ENCODE measurements at regions not wholly inside any gene's neighbourhood (a gene's known extent, or its start where the extent isn't known, plus 50 kb on each side); places are given as distances from the start of the nearest gene placed in this dataset.

- peaks cover 2 to 4% of the 10 kb centered on the region in 2 donors for H3K36me3 Mint-ChIP-seq
- H3K9me3 Mint-ChIP-seq: peaks cover 0 to 2% (median 0%) of the 10 kb centered on the region in 7 donors
- Histone ChIP-seq H3K4me1 (ENCODE audit: control insufficient read depth in 1 of 2, insufficient read depth in 2 of 2, low read length in 2 of 2) (peaks cover 20 to 23% of the 10 kb centered on the region in 2 donors), H2AFZ (ENCODE audit: insufficient read depth, low read depth, low read length, poor library complexity, severe bottlenecking) (no peak overlapping the region), H4K20me1 (ENCODE audit: insufficient read depth, low read length) (no peaks in the 10 kb centered on the region), H3K9me3 (replicated peaks in 1 of 2; ENCODE audit: control insufficient read depth in 1 of 2, insufficient read depth in 1 of 2, low read length in 2 of 2) (no peaks in the 10 kb centered on the region), H3K27me3 (ENCODE audit: control insufficient read depth in 2 of 2, insufficient read depth in 2 of 2, low read length in 2 of 2) (no peaks in the 10 kb centered on the region), H3K4me3 (replicated peaks in 1 of 3; ENCODE audit: low read depth in 2 of 3, low read length in 3 of 3) (no peak overlapping the region), H3K79me2 (ENCODE audit: insufficient read depth, low read length) (no peaks in the 10 kb centered on the region), H3K36me3 (replicated peaks in 1 of 2; ENCODE audit: control insufficient read depth in 1 of 2, insufficient read depth in 2 of 2, low read length in 2 of 2) (no peaks in the 10 kb centered on the region), H3K9ac (ENCODE audit: insufficient read depth, low read length, poor library complexity, severe bottlenecking) (no peak overlapping the region), H3K4me2 (replicated peaks; ENCODE audit: extremely low read depth, low read length, poor library complexity, severe bottlenecking) (no peak overlapping the region), H3K27ac (ENCODE audit: low read depth in 1 of 2, low read length in 2 of 2) (no peak overlapping the region)
- no peak overlapping the region for H3K4me3 Mint-ChIP-seq
- WGBS (ENCODE audit: insufficient coverage): 100% methylated on average over 1 of the region's 2 CpGs
- H3K27ac Mint-ChIP-seq: no peak overlapping the region
- peaks cover 0 to 2% (median 0%) of the 10 kb centered on the region in 3 donors for H3K27me3 Mint-ChIP-seq (ENCODE audit: low read depth in 3 of 3)
- intact Hi-C loops (cut with micrococcal nuclease): no loop called here
- H3K4me1 Mint-ChIP-seq: peaks cover 26% of the 10 kb centered on the region
- DNase-seq: no peak
- no peak for TF ChIP-seq CTCF (IDR thresholded peaks at IDR 0.05)
Observed at GRCh38 chr9:107836300-107836699, 346.7 kb upstream of the KLF4 start.

- Histone ChIP-seq H3K36me3 (replicated peaks in 1 of 2; ENCODE audit: control insufficient read depth in 1 of 2, insufficient read depth in 2 of 2, low read length in 2 of 2) (no peaks in the 10 kb centered on the region), H3K4me3 (replicated peaks in 1 of 3; ENCODE audit: low read depth in 2 of 3, low read length in 3 of 3) (no peak overlapping the region), H4K20me1 (ENCODE audit: insufficient read depth, low read length) (no peaks in the 10 kb centered on the region), H3K4me1 (ENCODE audit: control insufficient read depth in 1 of 2, insufficient read depth in 2 of 2, low read length in 2 of 2) (peaks cover 0 to 7% of the 10 kb centered on the region in 2 donors), H3K27ac (ENCODE audit: low read depth in 1 of 2, low read length in 2 of 2) (no peak overlapping the region), H3K79me2 (ENCODE audit: insufficient read depth, low read length) (no peaks in the 10 kb centered on the region), H2AFZ (ENCODE audit: insufficient read depth, low read depth, low read length, poor library complexity, severe bottlenecking) (no peak overlapping the region), H3K9ac (ENCODE audit: insufficient read depth, low read length, poor library complexity, severe bottlenecking) (no peak overlapping the region), H3K27me3 (ENCODE audit: control insufficient read depth in 2 of 2, insufficient read depth in 2 of 2, low read length in 2 of 2) (no peaks in the 10 kb centered on the region), H3K4me2 (replicated peaks; ENCODE audit: extremely low read depth, low read length, poor library complexity, severe bottlenecking) (no peak overlapping the region), H3K9me3 (replicated peaks in 1 of 2; ENCODE audit: control insufficient read depth in 1 of 2, insufficient read depth in 1 of 2, low read length in 2 of 2) (no peaks in the 10 kb centered on the region)
- Mint-ChIP-seq H3K36me3 (peaks cover 2 to 4% of the 10 kb centered on the region in 2 donors), H3K4me3 (no peak overlapping the region), H3K27ac (peak overlapping the region in 1 of 7 donors; percentile 50), H3K9me3 (peaks cover 3 to 7% (median 4%) of the 10 kb centered on the region in 7 donors), H3K4me1 (peaks cover 10% of the 10 kb centered on the region), H3K27me3 (ENCODE audit: low read depth in 3 of 3) (peaks cover 0 to 2% (median 2%) of the 10 kb centered on the region in 3 donors)
- WGBS (ENCODE audit: insufficient coverage): no CpG with 5 or more reads among the region's 4 CpGs
- DNase-seq: no peak
- intact Hi-C loops (cut with micrococcal nuclease): no loop called here
- no peak for TF ChIP-seq CTCF (IDR thresholded peaks at IDR 0.05)
Observed at GRCh38 chr9:107833295-107833694, 343.7 kb upstream of the KLF4 start.

Data from CD14-positive monocyte (primary cell).